MM.1S (cell line): ENCODE measurements at regions not wholly inside any gene's neighbourhood (a gene's known extent, or its start where the extent isn't known, plus 50 kb on each side); places are given as distances from the start of the nearest gene placed in this dataset.

ENCODE experiments used
- CTCF ChIP-seq: fragments of 300-600 bp; sonication (generic); IDR thresholded peaks from 2 replicates; pipeline ENCODE4 v1.5.1; 2016; ENCODE audit warnings: antibody characterized with exemption, low read length, mixed read lengths
- EZH2 ChIP-seq: fragments of 300-600 bp; sonication (generic); optimal IDR thresholded peaks from 2 replicates; pipeline ENCODE3; 2017; ENCODE audit warnings: low read depth, mild to moderate bottlenecking, antibody characterized with exemption, low read length, mixed read lengths

DNA sequence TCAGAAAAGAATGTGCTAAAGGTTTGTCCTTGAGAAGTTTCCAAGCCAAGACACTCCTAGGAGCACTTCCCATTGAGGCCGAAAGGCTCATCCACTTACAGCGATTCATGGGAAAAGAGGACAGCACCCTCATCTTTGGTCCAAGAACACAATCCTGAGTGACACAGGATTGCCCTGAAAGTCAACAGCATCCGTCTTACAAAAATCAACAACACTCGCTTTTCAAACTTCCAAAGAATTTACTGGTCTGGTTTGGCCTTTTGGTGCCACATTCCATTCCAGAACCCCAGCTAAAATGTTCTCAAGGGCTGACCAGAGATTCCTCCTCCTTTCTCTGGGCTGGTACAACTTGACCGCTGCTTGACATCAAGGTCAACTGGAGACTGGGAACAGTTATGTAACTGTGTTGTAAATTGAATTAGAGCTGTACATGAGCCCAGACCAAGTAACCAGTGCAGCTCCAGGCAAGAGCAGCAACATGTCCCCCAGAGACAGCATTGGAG lies 415.8 kb upstream of the PIK3R1 start:
- TF ChIP-seq CTCF (no peak), EZH2 (no peak)
